Cerebellar nuclear complex (tissue), 1 donor: ENCODE measurements at regions not wholly inside any gene's neighbourhood (a gene's known extent, or its start where the extent isn't known, plus 50 kb on each side); places are given as distances from the start of the nearest gene placed in this dataset.

Source experiments
- DNase-seq, 2 experiments: peaks; one replicate each; lab custom pipeline; 2025; lab: John Stamatoyannopoulos, UW

DNA sequence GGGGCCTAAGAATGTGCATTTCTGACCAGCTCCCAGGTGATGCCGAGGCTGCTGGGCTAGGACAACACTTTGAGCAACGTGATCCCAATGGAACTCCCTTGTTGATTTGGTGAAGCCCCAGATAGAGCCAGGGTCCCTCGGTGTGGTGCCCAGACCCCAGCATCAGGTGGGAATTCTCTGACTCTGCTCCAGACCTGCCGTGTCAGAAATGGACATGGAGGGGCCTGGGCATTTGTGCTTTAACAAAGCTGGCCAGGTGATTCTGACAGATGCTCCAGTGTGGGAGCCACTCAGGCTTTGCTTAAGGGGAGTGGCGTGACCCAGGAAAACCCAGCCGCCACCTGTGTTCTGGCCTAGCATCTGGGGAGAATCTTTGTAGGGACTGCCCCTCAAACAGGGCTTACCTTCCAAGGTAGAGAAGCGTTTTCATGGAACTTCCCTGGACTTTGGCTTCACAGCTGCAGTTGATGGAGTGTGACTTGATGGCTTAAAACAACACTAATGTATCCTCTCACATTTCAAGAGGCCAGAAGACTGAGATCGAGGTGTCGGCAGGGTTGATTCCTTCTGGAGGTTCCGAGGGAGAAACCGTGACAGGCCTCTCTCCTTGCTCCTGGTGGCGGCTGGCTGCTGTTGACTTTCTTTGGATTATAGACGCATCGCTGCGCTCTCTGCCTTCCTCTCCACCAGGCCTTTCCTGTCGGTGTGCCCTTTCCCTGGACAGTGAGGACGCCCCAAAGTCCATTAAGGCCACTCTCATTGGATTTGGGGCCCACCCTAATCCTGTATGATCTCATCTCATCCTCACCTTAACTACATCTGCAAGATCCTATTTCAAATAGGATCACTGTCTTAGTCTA, 57.0 kb upstream of the HDAC4 start:
- DNase-seq, result no peak

DNA sequence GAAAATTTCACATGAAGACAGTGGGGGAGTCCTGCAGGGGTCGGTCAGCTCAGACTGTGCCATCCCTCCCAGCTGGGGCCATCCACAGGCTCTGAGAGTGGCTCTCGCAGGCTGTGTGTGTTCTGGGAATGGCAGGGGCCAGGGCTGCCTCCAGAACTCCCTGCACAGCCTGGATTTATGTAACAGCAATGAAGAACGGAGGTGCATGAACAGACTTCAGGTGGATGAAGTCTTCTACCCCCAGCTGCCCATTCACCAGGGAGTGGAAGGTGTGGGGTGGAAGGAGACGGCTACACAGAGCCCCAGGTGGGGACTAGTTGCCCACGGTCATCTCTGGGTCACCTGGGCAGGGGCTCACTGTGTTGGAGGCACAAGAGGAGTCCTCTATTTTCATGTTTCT, 56.1 kb upstream of the HDAC4 start:
- DNase-seq, result no peak

DNA sequence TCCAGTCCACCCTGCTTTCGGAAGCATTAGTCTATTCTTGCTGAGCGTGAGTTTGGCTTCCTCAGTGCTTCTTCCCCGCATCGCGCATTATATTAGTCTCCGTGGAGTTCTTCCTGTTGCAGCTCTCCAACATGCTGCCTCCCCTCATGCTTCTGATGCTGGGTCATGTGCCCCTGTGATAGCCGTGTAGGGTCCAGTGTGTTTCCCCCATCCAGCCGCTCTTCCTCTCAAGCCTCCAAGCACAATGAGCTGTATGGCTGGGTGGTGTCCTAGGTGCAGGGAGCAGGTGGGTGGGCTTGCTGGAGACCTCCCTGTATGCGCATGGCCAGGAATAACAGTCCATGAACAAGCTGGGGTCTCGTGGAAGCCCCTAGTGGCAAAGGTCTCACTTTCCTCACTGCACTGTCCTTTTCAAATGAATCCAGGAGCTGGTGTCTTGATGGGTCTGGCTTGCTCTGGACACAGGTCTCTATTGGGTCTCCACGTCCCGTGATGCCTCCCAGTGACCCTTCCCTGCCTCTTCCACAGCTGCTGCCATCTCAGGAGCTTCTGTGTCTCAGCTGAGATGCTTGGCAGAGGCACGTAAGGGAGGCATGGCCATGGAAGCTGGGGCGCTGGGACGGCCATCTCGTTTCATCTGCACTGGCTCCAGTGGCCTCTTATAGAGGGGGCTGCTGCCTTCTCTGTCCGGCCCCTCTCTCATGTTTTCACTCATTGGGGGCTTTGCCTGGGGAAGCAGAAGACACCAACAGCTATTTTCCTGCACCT, 54.8 kb upstream of the HDAC4 start:
- no peak for DNase-seq

DNA sequence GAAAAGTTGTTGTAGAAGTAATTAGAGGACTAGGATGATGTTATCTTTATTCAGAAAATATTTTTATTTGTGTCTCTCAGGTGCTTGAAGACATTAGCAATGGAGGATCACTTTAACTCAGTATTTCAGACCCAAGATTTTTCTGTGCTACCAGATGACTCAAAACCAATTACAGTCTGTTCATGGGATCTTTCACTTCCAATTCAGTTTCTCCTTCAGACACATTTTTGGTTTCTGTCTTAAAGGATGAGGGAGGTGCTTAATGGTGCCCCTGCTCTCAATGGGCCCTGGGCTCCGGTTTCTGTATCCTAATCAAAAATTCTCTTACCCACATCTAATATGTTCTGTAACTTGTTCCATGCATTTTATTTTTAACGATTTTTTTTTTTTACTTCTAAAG, 53.7 kb upstream of the HDAC4 start:
- DNase-seq, result no peak
